B cell (primary cell): ENCODE measurements at regions not wholly inside any gene's neighbourhood (a gene's known extent, or its start where the extent isn't known, plus 50 kb on each side); places are given as distances from the start of the nearest gene placed in this dataset.

Source experiments
- CTCF ChIP-seq: fragments of 200-600 bp; IDR thresholded peaks from one replicate; pipeline ENCODE4 v1.8.0; 2022; ENCODE audit warnings: antibody characterized with exemption, mild to moderate bottlenecking
- EZH2 ChIP-seq: IDR thresholded peaks from 2 replicates; pipeline ENCODE4 v1.6.1; 2012; ENCODE audit warnings: borderline replicate concordance, low read depth, mild to moderate bottlenecking, moderate library complexity, low read length; ENCODE audit not compliant: insufficient read depth, poor library complexity, severe bottlenecking

DNA sequence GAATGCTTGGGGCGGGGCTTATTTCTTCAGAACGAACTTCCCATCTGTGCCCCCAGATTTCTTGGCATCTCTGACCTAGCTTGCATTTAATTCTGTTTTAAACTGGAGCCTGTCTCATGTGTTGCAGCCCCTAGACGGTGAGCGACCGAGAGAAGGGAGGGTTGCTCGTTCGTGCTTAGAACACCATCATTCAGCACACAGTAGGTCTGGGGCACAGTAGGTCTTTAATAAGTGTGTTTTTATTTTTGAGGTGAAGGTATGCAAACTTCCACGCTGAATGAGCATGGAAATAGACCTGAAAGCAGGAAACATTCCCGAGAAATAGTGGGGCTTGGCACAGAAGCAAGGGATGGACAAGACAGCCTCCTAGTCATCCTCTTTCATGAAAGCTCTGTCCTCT is 57.0 kb upstream of the TAC4 start:
- no peak for TF ChIP-seq EZH2
- TF ChIP-seq CTCF = no peak
